ENCODE measurements at regions not wholly inside any gene's neighbourhood (a gene's known extent, or its start where the extent isn't known, plus 50 kb on each side); places are given as distances from the start of the nearest gene placed in this dataset.

DNA sequence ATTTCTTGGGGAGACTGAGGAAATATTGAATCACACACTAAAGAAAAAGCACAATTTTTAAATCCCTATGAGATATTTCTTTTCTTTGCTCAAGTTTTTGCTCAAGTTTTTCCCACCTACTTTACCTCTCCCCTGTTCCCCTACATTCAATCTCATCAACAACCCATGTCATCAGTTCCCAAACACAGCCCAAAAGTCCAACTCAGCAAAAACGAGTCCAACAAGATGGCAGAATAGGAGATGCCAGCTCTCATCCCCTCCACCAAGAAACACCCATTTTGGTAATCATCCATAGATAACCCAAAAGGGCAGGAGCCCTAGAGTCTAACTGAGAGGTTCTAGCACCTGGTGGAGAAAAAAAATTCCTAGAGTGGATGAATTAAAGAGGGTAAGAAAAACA is 152.5 kb upstream of the GHITM start:
- 68% methylated on average over 1 of the region's 1 CpG for WGBS
- H3K4me3 ChIP-seq, result no peak overlapping the region
- no peaks in the 10 kb centered on the region for H3K36me3 ChIP-seq
- no peak overlapping the region for H3K27ac ChIP-seq (replicated peaks in 1 of 4)
- no peaks in the 10 kb centered on the region for H3K4me1 ChIP-seq
- TF ChIP-seq, protein P1, sequence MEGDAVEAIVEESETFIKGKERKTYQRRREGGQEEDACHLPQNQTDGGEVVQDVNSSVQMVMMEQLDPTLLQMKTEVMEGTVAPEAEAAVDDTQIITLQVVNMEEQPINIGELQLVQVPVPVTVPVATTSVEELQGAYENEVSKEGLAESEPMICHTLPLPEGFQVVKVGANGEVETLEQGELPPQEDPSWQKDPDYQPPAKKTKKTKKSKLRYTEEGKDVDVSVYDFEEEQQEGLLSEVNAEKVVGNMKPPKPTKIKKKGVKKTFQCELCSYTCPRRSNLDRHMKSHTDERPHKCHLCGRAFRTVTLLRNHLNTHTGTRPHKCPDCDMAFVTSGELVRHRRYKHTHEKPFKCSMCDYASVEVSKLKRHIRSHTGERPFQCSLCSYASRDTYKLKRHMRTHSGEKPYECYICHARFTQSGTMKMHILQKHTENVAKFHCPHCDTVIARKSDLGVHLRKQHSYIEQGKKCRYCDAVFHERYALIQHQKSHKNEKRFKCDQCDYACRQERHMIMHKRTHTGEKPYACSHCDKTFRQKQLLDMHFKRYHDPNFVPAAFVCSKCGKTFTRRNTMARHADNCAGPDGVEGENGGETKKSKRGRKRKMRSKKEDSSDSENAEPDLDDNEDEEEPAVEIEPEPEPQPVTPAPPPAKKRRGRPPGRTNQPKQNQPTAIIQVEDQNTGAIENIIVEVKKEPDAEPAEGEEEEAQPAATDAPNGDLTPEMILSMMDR (IDR thresholded peaks at IDR 0.05), result no peak
- no peak for TF ChIP-seq POLR2AphosphoS5 (IDR thresholded peaks at IDR 0.05)
- TF ChIP-seq EP300 (IDR thresholded peaks at IDR 0.05), result no peak
- no peak for TF ChIP-seq POLR2A (IDR thresholded peaks at IDR 0.05; ENCODE audit: low read depth)
- no peak for DNase-seq (ENCODE audit: extremely low spot score)
- no peaks in the 10 kb centered on the region for H3K9me3 ChIP-seq
- no peaks in the 10 kb centered on the region for H3K27me3 ChIP-seq
- intact Hi-C loops (cut with DNase I), result no loop called here

DNA sequence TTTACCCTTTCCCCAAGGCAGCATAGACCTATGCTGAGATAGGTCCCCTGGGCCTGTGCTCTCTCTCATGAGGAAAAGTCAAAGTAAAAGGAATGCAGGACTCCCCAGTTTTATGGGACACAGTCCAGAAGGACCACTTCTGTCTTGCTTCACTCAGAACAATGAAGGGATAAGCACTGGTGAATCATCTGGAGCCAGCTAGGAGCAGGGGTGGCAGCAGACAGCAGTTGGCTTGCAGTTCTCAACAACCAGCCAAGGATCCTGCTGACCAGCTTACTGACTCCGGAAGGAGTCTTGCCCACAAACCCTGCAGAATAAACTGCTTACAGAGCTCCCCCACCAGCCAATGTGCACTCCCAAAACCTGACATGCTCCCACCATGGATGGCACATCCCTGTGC is 152.1 kb upstream of the GHITM start:
- Histone ChIP-seq H3K27ac (replicated peaks in 1 of 4) (no peak overlapping the region), H3K9me3 (no peaks in the 10 kb centered on the region), H3K4me3 (no peak overlapping the region), H3K4me1 (no peaks in the 10 kb centered on the region), H3K27me3 (no peaks in the 10 kb centered on the region), H3K36me3 (no peaks in the 10 kb centered on the region)
- 100% methylated on average over 1 of the region's 1 CpG for WGBS
- intact Hi-C loops (cut with DNase I), result no loop called here
- no peak for TF ChIP-seq POLR2A (IDR thresholded peaks at IDR 0.05; ENCODE audit: low read depth)
- no peak for TF ChIP-seq POLR2AphosphoS5 (IDR thresholded peaks at IDR 0.05)
- TF ChIP-seq, protein P1 (IDR thresholded peaks at IDR 0.05), result no peak
- no peak for TF ChIP-seq EP300 (IDR thresholded peaks at IDR 0.05)
- no peak for DNase-seq (ENCODE audit: extremely low spot score)

DNA sequence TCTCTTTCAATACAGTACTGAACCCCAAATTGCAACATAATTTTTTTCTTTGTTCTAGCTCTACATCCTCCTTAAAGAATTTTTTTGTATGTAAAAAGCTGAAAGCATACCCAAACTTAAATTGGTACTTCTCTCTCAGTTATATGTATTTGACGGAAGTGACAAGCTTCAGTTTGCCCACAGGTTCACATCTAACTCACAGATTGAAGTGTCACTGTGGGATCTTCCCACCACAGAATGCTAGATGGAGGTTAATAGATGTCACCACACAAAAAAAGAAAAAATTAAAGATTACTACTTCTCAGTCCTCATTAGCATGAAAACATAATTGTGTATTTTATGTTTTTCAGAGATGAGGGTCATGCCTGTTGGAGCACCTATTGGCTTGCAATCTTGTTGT is 150.9 kb upstream of the GHITM start:
- no peaks in the 10 kb centered on the region for H3K27me3 ChIP-seq
- no peak overlapping the region for H3K27ac ChIP-seq (replicated peaks in 1 of 4)
- intact Hi-C loops (cut with DNase I), result no loop called here
- no peaks in the 10 kb centered on the region for H3K4me1 ChIP-seq
- H3K9me3 ChIP-seq, result no peaks in the 10 kb centered on the region
- DNase-seq (ENCODE audit: extremely low spot score), result no peak
- no peaks in the 10 kb centered on the region for H3K36me3 ChIP-seq
- H3K4me3 ChIP-seq, result no peak overlapping the region
- TF ChIP-seq POLR2AphosphoS5 (IDR thresholded peaks at IDR 0.05) (no peak), EP300 (IDR thresholded peaks at IDR 0.05) (no peak), POLR2A (IDR thresholded peaks at IDR 0.05; ENCODE audit: low read depth) (no peak)
- TF ChIP-seq, protein P1 (IDR thresholded peaks at IDR 0.05), result no peak
- WGBS, result 97% methylated on average over 1 of the region's 1 CpG

DNA sequence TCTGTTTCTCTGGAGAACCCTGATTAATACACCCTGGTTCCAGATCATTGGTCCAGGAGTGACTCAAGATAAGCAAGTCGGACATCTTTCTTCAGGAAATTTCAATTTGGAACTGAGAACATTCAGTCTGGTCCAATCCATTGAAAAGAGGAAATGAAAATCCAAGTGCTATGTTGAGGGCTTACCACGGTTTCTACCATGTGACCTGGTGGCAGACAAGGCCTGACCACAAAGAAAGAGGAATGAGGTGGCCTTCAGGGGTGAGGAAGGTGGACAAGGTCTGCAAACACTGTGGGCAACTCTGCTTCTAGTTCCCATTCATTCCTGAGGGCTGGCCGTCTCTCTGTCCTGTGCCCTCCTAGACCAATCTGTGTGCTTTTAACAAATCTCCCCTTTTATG is 149.2 kb upstream of the GHITM start:
- DNase-seq (ENCODE audit: extremely low spot score), result no peak
- intact Hi-C loops (cut with DNase I), result no loop called here
- WGBS, result 69% methylated on average over 3 of the region's 3 CpGs
- TF ChIP-seq, protein P1 (IDR thresholded peaks at IDR 0.05), result no peak
- TF ChIP-seq POLR2AphosphoS5 (IDR thresholded peaks at IDR 0.05), result no peak
- no peak for TF ChIP-seq POLR2A (IDR thresholded peaks at IDR 0.05; ENCODE audit: low read depth)
- Histone ChIP-seq H3K27me3 (no peaks in the 10 kb centered on the region), H3K4me3 (no peak overlapping the region), H3K9me3 (no peaks in the 10 kb centered on the region), H3K4me1 (no peaks in the 10 kb centered on the region), H3K36me3 (no peaks in the 10 kb centered on the region), H3K27ac (replicated peaks in 1 of 4) (no peak overlapping the region)

DNA sequence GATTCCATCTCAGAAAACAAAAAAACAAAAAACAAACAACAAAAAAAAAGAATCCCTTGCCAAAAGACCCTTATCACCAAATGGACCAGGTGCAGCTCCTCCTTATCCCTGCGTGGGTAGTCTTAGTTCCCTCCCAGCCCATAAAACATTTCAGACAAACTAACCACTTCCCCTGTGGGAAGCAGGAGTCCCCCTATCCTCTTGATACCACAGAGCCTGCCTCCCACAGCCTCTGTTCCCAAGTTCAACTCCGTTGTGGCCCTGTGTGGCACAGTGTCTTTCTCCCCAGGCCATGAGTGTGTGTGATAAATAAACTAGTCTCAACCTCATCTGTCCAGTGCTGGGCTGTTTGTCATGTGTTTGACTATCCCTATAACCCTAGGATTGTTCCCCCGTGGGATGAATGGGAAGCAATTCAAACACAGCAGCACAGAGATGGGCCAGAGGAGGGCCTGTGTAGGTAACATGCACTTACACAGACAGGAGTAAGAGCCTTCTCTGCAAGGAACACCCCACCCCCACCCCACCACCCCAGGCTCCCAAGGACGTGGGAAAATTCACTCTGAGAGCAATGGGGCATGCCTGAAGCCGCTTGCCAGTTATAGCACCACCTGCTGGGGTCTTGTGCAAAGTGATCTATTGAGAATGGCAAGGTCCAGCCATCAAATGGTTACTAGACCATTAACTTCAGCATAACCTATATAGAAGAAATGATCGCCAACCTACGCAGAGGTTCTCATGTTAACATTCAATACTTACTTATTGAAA is 147.1 kb upstream of the GHITM start:
- no peak overlapping the region for H3K4me3 ChIP-seq
- H3K27me3 ChIP-seq, result no peaks in the 10 kb centered on the region
- intact Hi-C loops (cut with DNase I), result no loop called here
- H3K36me3 ChIP-seq, result no peaks in the 10 kb centered on the region
- no peak for TF ChIP-seq POLR2AphosphoS5 (IDR thresholded peaks at IDR 0.05)
- no peak for TF ChIP-seq POLR2A (IDR thresholded peaks at IDR 0.05; ENCODE audit: low read depth)
- WGBS, result 59% methylated on average over 7 of the region's 7 CpGs
- H3K9me3 ChIP-seq, result no peaks in the 10 kb centered on the region
- no peaks in the 10 kb centered on the region for H3K4me1 ChIP-seq
- DNase-seq (ENCODE audit: extremely low spot score), result no peak
- no peak overlapping the region for H3K27ac ChIP-seq (replicated peaks in 1 of 4)
